H1 (cell line): ENCODE measurements at regions not wholly inside any gene's neighbourhood (a gene's known extent, or its start where the extent isn't known, plus 50 kb on each side); places are given as distances from the start of the nearest gene placed in this dataset.

Experiments used
- CTCF ChIA-PET: fragments of 300-600 bp; sonication (Branson Sonifier 250); formaldehyde crosslinking; loops from one replicate; lab custom pipeline; 2021; ENCODE audit not compliant: partially characterized antibody; lab: Charles Lee
- POLR2A ChIA-PET: fragments of 300-600 bp; sonication (Branson Sonifier 250); formaldehyde crosslinking; loops from one replicate; lab custom pipeline; 2021; ENCODE audit warnings: inconsistent platforms; ENCODE audit not compliant: partially characterized antibody; lab: Charles Lee
- DNase-seq, 2 experiments: peaks; one replicate each; pipeline versions ENCODE4 v3.0.0 to v3.0.0-alpha.2; 2010 to 2022; ENCODE audit warnings: low spot score in 2 of 2, low read depth in 1 of 2, mixed read lengths in 1 of 2
- FAIRE-seq: peaks from 2 replicates; lab custom pipeline; 2011; peaks lifted over from hg19 to GRCh38; lab: Jason Lieb, UNC
- H2AFZ ChIP-seq: 2 replicates; pipeline ENCODE4 v1.8.1; 2012; ENCODE audit warnings: low read length, inconsistent platforms
- H2AK5ac ChIP-seq: 2 replicates; pipeline ENCODE4 v1.6.1; 2013; ENCODE audit warnings: low read depth, low read length
- H2BK120ac ChIP-seq: replicated peaks from 2 replicates; pipeline ENCODE3; 2013; ENCODE audit warnings: low read depth, low read length, inconsistent platforms
- H2BK12ac ChIP-seq: 2 replicates; pipeline ENCODE4 v1.6.1; 2013; ENCODE audit warnings: low read depth, low read length
- H2BK15ac ChIP-seq: 2 replicates; pipeline ENCODE4 v1.6.1; 2013; ENCODE audit warnings: low read length
- H2BK20ac ChIP-seq: 2 replicates; pipeline ENCODE4 v1.6.1; 2013; ENCODE audit warnings: low read length
- H2BK5ac ChIP-seq: 2 replicates; pipeline ENCODE4 v1.6.1; 2013; ENCODE audit warnings: low read depth, low read length
- H3K14ac ChIP-seq: 2 replicates; pipeline ENCODE4 v1.6.1; 2013; ENCODE audit warnings: inconsistent platforms; ENCODE audit not compliant: insufficient read length
- H3K18ac ChIP-seq: 2 replicates; pipeline ENCODE4 v1.6.1; 2013; ENCODE audit warnings: low read length; ENCODE audit errors: extremely low read depth
- H3K23ac ChIP-seq: 2 replicates; pipeline ENCODE4 v1.6.1; 2013; ENCODE audit warnings: inconsistent platforms; ENCODE audit not compliant: insufficient read length
- H3K23me2 ChIP-seq: 2 replicates; pipeline ENCODE4 v1.6.1; 2013; ENCODE audit warnings: low read depth, low read length
- H3K27ac ChIP-seq: 2 replicates; pipeline ENCODE4 v1.6.1; 2011; ENCODE audit warnings: low read depth, low read length, inconsistent platforms
- H3K27me3 ChIP-seq, 4 experiments: replicated peaks in 1 of 4; 1 replicate in 1 of 4; 2 replicates in 3 of 4; pipeline versions ENCODE4 v1.6.1 to v1.8.1; 2011 to 2013; ENCODE audit warnings: low read length in 3 of 4, mild to moderate bottlenecking in 3 of 4, inconsistent platforms in 2 of 4, mixed read lengths in 2 of 4, moderate library complexity in 1 of 4; ENCODE audit not compliant: control insufficient read depth in 3 of 4, insufficient read depth in 3 of 4; ENCODE audit errors: extremely low read depth in 1 of 4
- H3K36me3 ChIP-seq, 4 experiments: 2 replicates each; pipeline versions ENCODE4 v1.6.1 to v1.8.1; 2011 to 2013; ENCODE audit warnings: mild to moderate bottlenecking in 4 of 4, low read length in 3 of 4, moderate library complexity in 2 of 4, control low read depth in 1 of 4, inconsistent platforms in 1 of 4; ENCODE audit not compliant: insufficient read depth in 4 of 4, control insufficient read depth in 2 of 4
- H3K4ac ChIP-seq: replicated peaks from 2 replicates; pipeline ENCODE3; 2013; ENCODE audit warnings: low read length, low read depth, mixed read lengths, inconsistent platforms; ENCODE audit not compliant: insufficient read length
- H3K4me1 ChIP-seq, 4 experiments: replicated peaks in 1 of 4; 1 replicate in 1 of 4; 2 replicates in 3 of 4; pipeline versions ENCODE4 v1.6.1 to v1.8.1; 2011 to 2013; ENCODE audit warnings: low read length in 3 of 4, inconsistent platforms in 2 of 4, mixed read lengths in 1 of 4; ENCODE audit not compliant: insufficient read depth in 4 of 4, control insufficient read depth in 3 of 4
- H3K4me2 ChIP-seq, 2 experiments: 2 replicates each; pipeline versions ENCODE4 v1.6.1 to v1.8.1; 2011 to 2013; ENCODE audit warnings: low read depth in 2 of 2, low read length in 2 of 2, control low read depth in 1 of 2, inconsistent platforms in 1 of 2, mild to moderate bottlenecking in 1 of 2; ENCODE audit not compliant: insufficient read depth in 1 of 2
- H3K4me3 ChIP-seq, 4 experiments: fragments of 200-600, 300-600 bp in 1 of 4; sonication (generic), shearing (Covaris generic), sonication (Bioruptor Twin) in 1 of 4; 2 replicates each; pipeline versions ENCODE4 v1.5.1 to v1.8.1; 2011 to 2016; ENCODE audit warnings: low read length in 4 of 4, low read depth in 3 of 4, control low read depth in 2 of 4, inconsistent platforms in 2 of 4, mild to moderate bottlenecking in 2 of 4, mixed read lengths in 1 of 4, moderate library complexity in 1 of 4; ENCODE audit not compliant: insufficient read depth in 2 of 4; ENCODE audit errors: extremely low read depth in 1 of 4
- H3K56ac ChIP-seq: replicated peaks from 2 replicates; pipeline ENCODE3; 2013; ENCODE audit warnings: low read depth, mild to moderate bottlenecking, mixed read lengths, low read length, inconsistent platforms; ENCODE audit not compliant: insufficient read length
- H3K79me1 ChIP-seq: 2 replicates; pipeline ENCODE4 v1.6.1; 2013; ENCODE audit warnings: low read depth, low read length, control low read depth
- H3K79me2 ChIP-seq, 2 experiments: 2 replicates each; pipeline versions ENCODE4 v1.6.1 to v1.8.1; 2012 to 2013; ENCODE audit warnings: low read length in 2 of 2, mild to moderate bottlenecking in 2 of 2, inconsistent platforms in 1 of 2; ENCODE audit not compliant: insufficient read depth in 2 of 2, control insufficient read depth in 1 of 2
- H3K9ac ChIP-seq, 4 experiments: replicated peaks in 1 of 4; 1 replicate in 1 of 4; 2 replicates in 3 of 4; pipeline versions ENCODE4 v1.6.1 to v1.8.1; 2011 to 2013; ENCODE audit warnings: low read depth in 3 of 4, low read length in 3 of 4, control low read depth in 2 of 4, mild to moderate bottlenecking in 2 of 4, moderate library complexity in 2 of 4, inconsistent platforms in 1 of 4; ENCODE audit errors: extremely low read depth in 1 of 4
- H3K9me3 ChIP-seq, 2 experiments: 2 replicates each; pipeline versions ENCODE4 v1.6.1 to v1.8.1; 2012 to 2013; ENCODE audit warnings: mild to moderate bottlenecking in 2 of 2, moderate library complexity in 2 of 2, control low read depth in 1 of 2, inconsistent platforms in 1 of 2, low read depth in 1 of 2, low read length in 1 of 2, mixed read lengths in 1 of 2; ENCODE audit not compliant: insufficient read depth in 2 of 2
- H4K20me1 ChIP-seq, 2 experiments: replicated peaks in 1 of 2; 2 replicates each; pipeline versions ENCODE3 to v1.8.1; 2011 to 2013; ENCODE audit warnings: inconsistent platforms in 2 of 2, low read length in 2 of 2, mild to moderate bottlenecking in 1 of 2; ENCODE audit not compliant: insufficient read depth in 2 of 2, control insufficient read depth in 1 of 2
- H4K5ac ChIP-seq: 2 replicates; pipeline ENCODE4 v1.6.1; 2013; ENCODE audit warnings: low read length, low read depth, mixed read lengths, inconsistent platforms; ENCODE audit not compliant: insufficient read length
- H4K8ac ChIP-seq: 2 replicates; pipeline ENCODE4 v1.8.0; 2013; ENCODE audit warnings: mild to moderate bottlenecking, moderate library complexity, low read length, inconsistent platforms; ENCODE audit not compliant: insufficient read depth; ENCODE audit errors: extremely low read depth
- H4K91ac ChIP-seq: replicated peaks from 2 replicates; pipeline ENCODE3; 2013; ENCODE audit warnings: low read length, mixed read lengths, inconsistent platforms; ENCODE audit not compliant: insufficient read length
- BRCA1 ChIP-seq: IDR thresholded peaks from 2 replicates; pipeline ENCODE4 v1.6.1; 2012; ENCODE audit warnings: low read depth, low read length, improper control_type of control experiment
- CTBP2 ChIP-seq: IDR thresholded peaks from 2 replicates; pipeline ENCODE4 v1.7.0; 2011; ENCODE audit warnings: borderline replicate concordance, mild to moderate bottlenecking, moderate library complexity, mixed read lengths, low read length; ENCODE audit not compliant: insufficient read depth, insufficient read length
- EGR1 ChIP-seq: IDR thresholded peaks from 2 replicates; pipeline ENCODE4 v1.6.1; 2011; ENCODE audit warnings: low read depth, low read length, borderline replicate concordance
- EZH2 ChIP-seq: fragments of 200-600 bp; sonication (generic); IDR thresholded peaks from 2 replicates; pipeline ENCODE4 v1.7.1; 2012; ENCODE audit warnings: low read depth, mild to moderate bottlenecking, moderate library complexity, low read length, inconsistent platforms; ENCODE audit not compliant: severe bottlenecking
- SIX5 ChIP-seq: IDR thresholded peaks from 2 replicates; pipeline ENCODE4 v1.6.1; 2011; ENCODE audit warnings: mild to moderate bottlenecking, low read depth, low read length
- YY1 ChIP-seq: IDR thresholded peaks from 2 replicates; pipeline ENCODE4 v1.6.1; 2011; ENCODE audit warnings: low read depth, mild to moderate bottlenecking, low read length
- WGBS, 2 experiments: shearing (Covaris generic) in 1 of 2; methylation state at CpG; one replicate each; pipeline versions ENCODE4 v1.1.6 to v1.1.7; 2013 to 2015; ENCODE audit warnings: low lambda C conversion rate in 2 of 2, mixed read lengths in 2 of 2, inconsistent platforms in 1 of 2, low coverage in 1 of 2, missing lambda C conversion rate in 1 of 2; ENCODE audit not compliant: insufficient replicate concordance in 2 of 2, insufficient coverage in 1 of 2, insufficient read length in 1 of 2; ENCODE audit errors: extremely low coverage in 1 of 2, missing lambda C conversion rate in 1 of 2; 5-methylcytosine and 5-hydroxymethylcytosine counted together

DNA sequence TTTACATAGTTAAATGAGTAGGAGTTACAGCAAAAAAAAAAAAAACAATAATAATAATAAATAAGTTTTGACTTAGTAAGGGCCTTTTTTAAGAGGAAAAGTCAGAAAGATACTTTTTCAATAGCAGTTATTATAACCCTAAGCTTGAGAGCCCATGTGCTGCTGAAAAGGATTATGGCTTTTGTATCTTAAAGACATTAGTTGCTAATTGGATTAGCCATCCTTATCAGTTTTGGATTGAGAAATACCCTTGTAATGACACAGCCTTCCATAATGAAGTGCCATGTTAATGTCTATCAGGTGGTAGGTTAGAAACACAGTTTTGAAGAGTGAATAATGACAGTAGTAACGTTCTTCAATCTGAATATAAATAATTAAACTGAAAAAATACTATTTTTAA lies 554.0 kb downstream of the RIT2 start:
- DNase-seq = no peak
- no peak overlapping the region for H2BK20ac ChIP-seq
- H2BK15ac ChIP-seq = no peak overlapping the region
- no peak overlapping the region for H2AFZ ChIP-seq
- H2BK5ac ChIP-seq = no peak overlapping the region
- no peak for TF ChIP-seq EGR1
- no peak for TF ChIP-seq CTBP2
- no peak for TF ChIP-seq YY1
- no peak for TF ChIP-seq EZH2
- TF ChIP-seq BRCA1 = no peak
- TF ChIP-seq SIX5 = no peak
- H3K36me3 ChIP-seq = no peaks in the 10 kb centered on the region
- no peak overlapping the region for H3K4me2 ChIP-seq
- no peaks in the 10 kb centered on the region for H3K4me1 ChIP-seq
- H3K23ac ChIP-seq = no peak overlapping the region
- H3K56ac ChIP-seq = no peak overlapping the region
- no peak overlapping the region for H4K8ac ChIP-seq
- H3K27ac ChIP-seq = no peak overlapping the region
- no peaks in the 10 kb centered on the region for H4K20me1 ChIP-seq
- POLR2A ChIA-PET = no interaction called here
- no peak overlapping the region for H3K14ac ChIP-seq
- H3K79me2 ChIP-seq = no peaks in the 10 kb centered on the region
- no peak overlapping the region for H3K4me3 ChIP-seq
- no peaks in the 10 kb centered on the region for H3K9me3 ChIP-seq
- no peaks in the 10 kb centered on the region for H3K79me1 ChIP-seq
- H3K4ac ChIP-seq = no peak overlapping the region
- H3K23me2 ChIP-seq = no peaks in the 10 kb centered on the region
- CTCF ChIA-PET = no interaction called here
- H3K9ac ChIP-seq = no peak overlapping the region
- no peak overlapping the region for H3K18ac ChIP-seq
- 83% methylated on average over 1 of the region's 1 CpG; no CpG with 5 or more reads in 1 of the 2 experiments for WGBS, 2 experiments
- H2AK5ac ChIP-seq = no peak overlapping the region
- H3K27me3 ChIP-seq = no peaks in the 10 kb centered on the region
- no peak for FAIRE-seq
- H2BK12ac ChIP-seq = no peak overlapping the region
- H2BK120ac ChIP-seq = no peak overlapping the region
- no peak overlapping the region for H4K91ac ChIP-seq
- H4K5ac ChIP-seq = no peak overlapping the region
